ENCODE measurements at regions not wholly inside any gene's neighbourhood (a gene's known extent, or its start where the extent isn't known, plus 50 kb on each side); places are given as distances from the start of the nearest gene placed in this dataset.

DNA sequence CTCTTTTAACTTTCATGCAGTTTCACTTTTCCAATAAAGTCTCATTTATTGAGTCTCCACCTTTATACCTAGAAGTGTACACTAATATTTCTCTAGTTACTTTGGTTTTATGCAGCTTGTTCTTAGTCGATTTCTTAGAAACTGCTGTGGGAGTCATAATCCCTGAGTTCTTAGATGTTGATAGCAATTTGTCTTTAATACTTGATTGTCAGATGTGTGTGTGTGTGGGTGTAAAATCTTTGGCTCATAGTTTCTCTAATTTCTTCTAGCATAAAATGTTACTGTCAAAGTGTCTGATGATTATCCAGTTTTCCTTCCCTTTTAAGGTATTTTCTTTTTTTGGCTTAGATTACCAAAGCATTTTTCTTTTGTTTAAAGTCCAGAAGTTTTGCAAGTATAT, 473.8 kb upstream of the PTCHD4 start:
- DNase-seq (ENCODE audit: extremely low spot score), result no peak
- no peaks in the 10 kb centered on the region for H3K4me1 ChIP-seq
- H3K27me3 ChIP-seq, result no peaks in the 10 kb centered on the region
- no peaks in the 10 kb centered on the region for H3K36me3 ChIP-seq
- H3K4me3 ChIP-seq, result no peak overlapping the region
- WGBS, result 31% methylated on average over 1 of the region's 1 CpG
- TF ChIP-seq, protein P1, sequence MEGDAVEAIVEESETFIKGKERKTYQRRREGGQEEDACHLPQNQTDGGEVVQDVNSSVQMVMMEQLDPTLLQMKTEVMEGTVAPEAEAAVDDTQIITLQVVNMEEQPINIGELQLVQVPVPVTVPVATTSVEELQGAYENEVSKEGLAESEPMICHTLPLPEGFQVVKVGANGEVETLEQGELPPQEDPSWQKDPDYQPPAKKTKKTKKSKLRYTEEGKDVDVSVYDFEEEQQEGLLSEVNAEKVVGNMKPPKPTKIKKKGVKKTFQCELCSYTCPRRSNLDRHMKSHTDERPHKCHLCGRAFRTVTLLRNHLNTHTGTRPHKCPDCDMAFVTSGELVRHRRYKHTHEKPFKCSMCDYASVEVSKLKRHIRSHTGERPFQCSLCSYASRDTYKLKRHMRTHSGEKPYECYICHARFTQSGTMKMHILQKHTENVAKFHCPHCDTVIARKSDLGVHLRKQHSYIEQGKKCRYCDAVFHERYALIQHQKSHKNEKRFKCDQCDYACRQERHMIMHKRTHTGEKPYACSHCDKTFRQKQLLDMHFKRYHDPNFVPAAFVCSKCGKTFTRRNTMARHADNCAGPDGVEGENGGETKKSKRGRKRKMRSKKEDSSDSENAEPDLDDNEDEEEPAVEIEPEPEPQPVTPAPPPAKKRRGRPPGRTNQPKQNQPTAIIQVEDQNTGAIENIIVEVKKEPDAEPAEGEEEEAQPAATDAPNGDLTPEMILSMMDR (IDR thresholded peaks at IDR 0.05), result no peak
- no peak for TF ChIP-seq POLR2AphosphoS5 (IDR thresholded peaks at IDR 0.05)
- no peak for TF ChIP-seq EP300 (IDR thresholded peaks at IDR 0.05)
- TF ChIP-seq POLR2A (IDR thresholded peaks at IDR 0.05; ENCODE audit: low read depth), result no peak
- intact Hi-C loops (cut with DNase I), result no loop called here
- no peak overlapping the region for H3K27ac ChIP-seq (replicated peaks in 1 of 4)
- H3K9me3 ChIP-seq, result no peaks in the 10 kb centered on the region

DNA sequence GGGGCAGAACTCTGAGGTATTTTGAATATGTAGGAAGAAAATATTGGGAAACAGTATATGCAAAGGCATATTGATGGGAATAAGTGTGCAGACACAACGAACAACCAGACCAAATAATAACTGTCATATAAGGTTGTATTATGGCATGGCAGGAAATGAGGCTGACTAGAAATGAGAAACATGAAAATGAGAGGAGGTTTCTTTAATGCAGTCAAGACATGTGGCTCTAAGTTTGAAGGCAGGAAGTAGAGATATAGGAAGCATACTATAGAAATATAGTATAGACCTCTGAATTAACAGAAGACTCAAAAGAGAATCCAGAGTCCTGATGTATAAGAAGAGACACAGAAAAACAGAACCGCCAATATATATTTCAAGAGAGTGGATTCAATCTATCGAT, 459.7 kb upstream of the PTCHD4 start:
- H3K36me3 ChIP-seq, result no peaks in the 10 kb centered on the region
- no peaks in the 10 kb centered on the region for H3K27me3 ChIP-seq
- WGBS, result 84% methylated on average over 3 of the region's 3 CpGs
- TF ChIP-seq, protein P1 (IDR thresholded peaks at IDR 0.05), result no peak
- TF ChIP-seq EP300 (IDR thresholded peaks at IDR 0.05) (no peak), POLR2AphosphoS5 (IDR thresholded peaks at IDR 0.05) (no peak), POLR2A (IDR thresholded peaks at IDR 0.05; ENCODE audit: low read depth) (no peak)
- H3K4me3 ChIP-seq, result no peak overlapping the region
- H3K27ac ChIP-seq (replicated peaks in 1 of 4), result no peak overlapping the region
- DNase-seq (ENCODE audit: extremely low spot score), result no peak
- H3K4me1 ChIP-seq, result no peaks in the 10 kb centered on the region
- intact Hi-C loops (cut with DNase I), result no loop called here
- H3K9me3 ChIP-seq, result no peaks in the 10 kb centered on the region

- H3K4me1 ChIP-seq, result no peaks in the 10 kb centered on the region
- H3K4me3 ChIP-seq, result no peak overlapping the region
- no peaks in the 10 kb centered on the region for H3K36me3 ChIP-seq
- TF ChIP-seq POLR2AphosphoS5 (IDR thresholded peaks at IDR 0.05), result no peak
- TF ChIP-seq POLR2A (IDR thresholded peaks at IDR 0.05; ENCODE audit: low read depth), result no peak
- TF ChIP-seq, protein P1 (IDR thresholded peaks at IDR 0.05), result no peak
- no peak for TF ChIP-seq EP300 (IDR thresholded peaks at IDR 0.05)
- no peaks in the 10 kb centered on the region for H3K9me3 ChIP-seq
- DNase-seq (ENCODE audit: extremely low spot score), result no peak
- no peaks in the 10 kb centered on the region for H3K27me3 ChIP-seq
- H3K27ac ChIP-seq (replicated peaks in 1 of 4), result no peak overlapping the region
- WGBS, result 78% methylated on average over 2 of the region's 2 CpGs
- intact Hi-C loops (cut with DNase I), result no loop called here
Observed at GRCh38 chr6:48568856-48569255, 457.9 kb upstream of the PTCHD4 start.

GRCh38 chr6:48567016-48567415, 456.0 kb upstream of the PTCHD4 start:
- no peaks in the 10 kb centered on the region for H3K9me3 ChIP-seq
- H3K27me3 ChIP-seq, result no peaks in the 10 kb centered on the region
- TF ChIP-seq POLR2AphosphoS5 (IDR thresholded peaks at IDR 0.05) (no peak), EP300 (IDR thresholded peaks at IDR 0.05) (no peak), POLR2A (IDR thresholded peaks at IDR 0.05; ENCODE audit: low read depth) (no peak)
- TF ChIP-seq, protein P1 (IDR thresholded peaks at IDR 0.05), result no peak
- DNase-seq (ENCODE audit: extremely low spot score), result no peak
- intact Hi-C loops (cut with DNase I), result no loop called here
- no peak overlapping the region for H3K4me3 ChIP-seq
- H3K36me3 ChIP-seq, result no peaks in the 10 kb centered on the region
- H3K4me1 ChIP-seq, result no peaks in the 10 kb centered on the region
- no peak overlapping the region for H3K27ac ChIP-seq (replicated peaks in 1 of 4)

DNA sequence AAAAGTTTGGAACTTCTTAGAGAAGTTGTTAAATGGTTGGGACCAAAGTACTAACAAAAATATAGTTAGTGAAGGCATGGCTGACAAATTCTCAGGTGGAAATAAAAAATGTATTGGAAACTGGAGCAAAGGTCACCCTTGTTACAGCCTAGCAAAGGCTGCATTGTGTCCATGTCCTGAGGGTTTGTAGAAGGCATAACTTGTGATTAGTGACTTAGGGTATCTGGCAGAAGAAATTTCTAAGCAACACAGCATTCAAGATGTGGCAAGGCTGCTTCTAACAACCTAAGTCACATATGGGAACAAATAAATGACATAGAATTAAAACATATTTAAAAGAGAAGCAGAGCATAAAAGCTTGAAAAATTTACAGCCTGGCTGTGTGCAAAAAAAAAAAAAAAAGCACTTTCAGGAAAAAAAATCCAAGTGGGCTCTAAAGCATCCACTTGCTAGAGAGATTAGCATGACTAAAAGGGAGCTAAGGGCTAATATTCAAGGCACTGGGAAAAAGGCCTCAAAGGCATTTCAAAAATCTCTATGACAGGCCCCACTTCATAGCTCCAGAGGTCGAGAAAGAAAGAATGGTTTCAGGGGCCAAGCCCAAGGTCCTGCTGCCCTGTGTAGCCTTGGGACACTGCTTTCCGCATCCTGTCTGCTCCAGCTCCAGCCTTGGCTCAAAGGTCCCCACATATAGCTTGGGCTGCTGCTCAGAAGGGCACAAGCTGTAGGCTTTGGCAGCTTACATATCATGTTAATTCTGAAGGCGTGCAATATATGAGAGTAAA, 453.2 kb upstream of the PTCHD4 start:
- WGBS, result 89% methylated on average over 3 of the region's 3 CpGs
- no peaks in the 10 kb centered on the region for H3K9me3 ChIP-seq
- no peak overlapping the region for H3K4me3 ChIP-seq
- TF ChIP-seq, protein P1 (IDR thresholded peaks at IDR 0.05), result no peak
- no peak for TF ChIP-seq POLR2A (IDR thresholded peaks at IDR 0.05; ENCODE audit: low read depth)
- TF ChIP-seq EP300 (IDR thresholded peaks at IDR 0.05), result no peak
- TF ChIP-seq POLR2AphosphoS5 (IDR thresholded peaks at IDR 0.05), result no peak
- no peaks in the 10 kb centered on the region for H3K36me3 ChIP-seq
- no peaks in the 10 kb centered on the region for H3K27me3 ChIP-seq
- no peaks in the 10 kb centered on the region for H3K4me1 ChIP-seq
- H3K27ac ChIP-seq (replicated peaks in 1 of 4), result no peak overlapping the region
- no peak for DNase-seq (ENCODE audit: extremely low spot score)
- intact Hi-C loops (cut with DNase I), result no loop called here

Measured in esophagus muscularis mucosa (tissue), 4 donors.